Mammary epithelial cell (primary cell): ENCODE measurements at regions not wholly inside any gene's neighbourhood (a gene's known extent, or its start where the extent isn't known, plus 50 kb on each side); places are given as distances from the start of the nearest gene placed in this dataset.
"Not testable (repeated sequence)": the region's sequence is repeated elsewhere in the genome, so short reads cannot be mapped to it uniquely, and the experiment has no call there.

Experiments used
- CTCF ChIP-seq, 2 donors: IDR thresholded peaks in 1 of 2; conservative IDR thresholded peaks in 1 of 2; 2 replicates each; pipeline ENCODE4 v1.5.1; 2011 to 2012; ENCODE audit warnings: inconsistent platforms in 2 of 2, low read length in 2 of 2, mild to moderate bottlenecking in 2 of 2, control low read depth in 1 of 2, low read depth in 1 of 2; ENCODE audit not compliant: insufficient read depth in 1 of 2; ENCODE audit errors: extremely low read depth in 1 of 2
- EZH2 ChIP-seq: IDR thresholded peaks from 2 replicates; pipeline ENCODE4 v1.6.1; 2012; ENCODE audit warnings: low read length, inconsistent platforms, borderline replicate concordance

DNA sequence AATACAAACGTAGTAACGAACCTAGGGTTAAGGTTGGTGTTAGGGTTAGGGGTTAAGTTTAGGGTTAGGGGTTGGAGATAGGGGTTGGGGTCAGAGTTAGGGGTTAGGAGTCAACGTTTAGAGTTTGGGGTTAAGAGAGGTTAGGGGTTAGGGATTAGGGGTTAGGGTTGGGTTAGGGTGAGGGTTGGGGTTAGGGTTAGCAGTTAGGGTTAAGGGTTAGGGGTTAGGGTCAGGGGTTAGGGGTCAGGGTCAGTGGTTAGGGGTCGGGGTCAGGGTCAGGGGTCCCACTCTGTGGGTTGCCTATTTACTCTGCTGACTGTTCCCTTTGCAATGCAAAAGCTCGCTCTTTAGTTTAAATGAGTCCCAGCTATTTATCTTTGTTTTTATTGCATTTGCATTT is 275.5 kb downstream of the CCDC74A start:
- not testable (repeated sequence) for TF ChIP-seq CTCF (conservative IDR thresholded peaks at IDR 0.05 in 1 of 2, IDR thresholded peaks at IDR 0.05 in 1 of 2; ENCODE audit: extremely low read depth in 1 of 2, insufficient read depth in 1 of 2, low read depth in 1 of 2, low read length in 2 of 2); EZH2
